ENCODE measurements at regions not wholly inside any gene's neighbourhood (a gene's known extent, or its start where the extent isn't known, plus 50 kb on each side); places are given as distances from the start of the nearest gene placed in this dataset.
A peak's percentile ranks its signal among the peaks of the same experiment; 100 is the strongest.
"Not testable (repeated sequence)": the region's sequence is repeated elsewhere in the genome, so short reads cannot be mapped to it uniquely, and the experiment has no call there.

GRCh38 chr12:112686373-112686772 lies 105.2 kb upstream of the RPH3A start:
- H3K4me3 ChIP-seq (ENCODE audit: low read length), result no peak overlapping the region
- no peaks in the 10 kb centered on the region for H3K36me3 ChIP-seq (ENCODE audit: control insufficient read depth, insufficient read depth, low read length)
- H3K23ac ChIP-seq (ENCODE audit: low read length), result no peak overlapping the region
- H2BK120ac ChIP-seq (ENCODE audit: low read depth, low read length), result no peak overlapping the region
- H3K4me2 ChIP-seq (ENCODE audit: low read length), result no peak overlapping the region
- no CpG with 5 or more reads among the region's 2 CpGs for WGBS (ENCODE audit: extremely low coverage, insufficient coverage, low lambda C conversion rate)
- H4K5ac ChIP-seq (ENCODE audit: low read length), result no peak overlapping the region
- H3K79me2 ChIP-seq (ENCODE audit: control insufficient read depth, insufficient read depth, low read length), result no peaks in the 10 kb centered on the region
- H3K4ac ChIP-seq (ENCODE audit: low read depth, low read length), result no peak overlapping the region
- no peak overlapping the region for H2BK5ac ChIP-seq (ENCODE audit: low read length)
- DNase-seq, result no peak
- H3K18ac ChIP-seq (ENCODE audit: low read length), result no peak overlapping the region
- H3K56ac ChIP-seq (ENCODE audit: low read length), result no peak overlapping the region
- H3K9ac ChIP-seq (ENCODE audit: low read length), result no peak overlapping the region
- H2AK5ac ChIP-seq (ENCODE audit: low read length), result no peak overlapping the region
- no peaks in the 10 kb centered on the region for H3K4me1 ChIP-seq (ENCODE audit: control insufficient read depth, low read depth, low read length)
- no peak overlapping the region for H2BK15ac ChIP-seq (replicated peaks; ENCODE audit: low read depth)
- H3K27ac ChIP-seq (ENCODE audit: low read depth, low read length), result no peak overlapping the region
- H3K79me1 ChIP-seq (ENCODE audit: low read length), result no peaks in the 10 kb centered on the region
- no peak overlapping the region for H4K8ac ChIP-seq (ENCODE audit: low read depth, low read length)
- H3K27me3 ChIP-seq (ENCODE audit: insufficient read depth, low read length, poor library complexity), result no peaks in the 10 kb centered on the region

- no peak overlapping the region for H2BK5ac ChIP-seq (ENCODE audit: low read length)
- no peak overlapping the region for H4K8ac ChIP-seq (ENCODE audit: low read depth, low read length)
- no peak overlapping the region for H3K23ac ChIP-seq (ENCODE audit: low read length)
- H3K56ac ChIP-seq (ENCODE audit: low read length), result no peak overlapping the region
- H3K27ac ChIP-seq (ENCODE audit: low read depth, low read length), result no peak overlapping the region
- H3K4me2 ChIP-seq (ENCODE audit: low read length), result no peak overlapping the region
- H3K79me1 ChIP-seq (ENCODE audit: low read length), result no peaks in the 10 kb centered on the region
- DNase-seq, result no peak
- no peak overlapping the region for H4K5ac ChIP-seq (ENCODE audit: low read length)
- no CpG with 5 or more reads among the region's 9 CpGs for WGBS (ENCODE audit: extremely low coverage, insufficient coverage, low lambda C conversion rate)
- no peak overlapping the region for H2BK120ac ChIP-seq (ENCODE audit: low read depth, low read length)
- H2BK15ac ChIP-seq (replicated peaks; ENCODE audit: low read depth), result no peak overlapping the region
- H3K4me3 ChIP-seq (ENCODE audit: low read length), result no peak overlapping the region
- H3K4ac ChIP-seq (ENCODE audit: low read depth, low read length), result no peak overlapping the region
- H3K79me2 ChIP-seq (ENCODE audit: control insufficient read depth, insufficient read depth, low read length), result no peaks in the 10 kb centered on the region
- no peak overlapping the region for H2AK5ac ChIP-seq (ENCODE audit: low read length)
- H3K4me1 ChIP-seq (ENCODE audit: control insufficient read depth, low read depth, low read length), result no peaks in the 10 kb centered on the region
- no peaks in the 10 kb centered on the region for H3K27me3 ChIP-seq (ENCODE audit: insufficient read depth, low read length, poor library complexity)
- no peak overlapping the region for H3K18ac ChIP-seq (ENCODE audit: low read length)
- no peak overlapping the region for H3K9ac ChIP-seq (ENCODE audit: low read length)
- H3K36me3 ChIP-seq (ENCODE audit: control insufficient read depth, insufficient read depth, low read length), result no peaks in the 10 kb centered on the region
Measured at GRCh38 chr12:112694065-112694464, 97.5 kb upstream of the RPH3A start.

DNA sequence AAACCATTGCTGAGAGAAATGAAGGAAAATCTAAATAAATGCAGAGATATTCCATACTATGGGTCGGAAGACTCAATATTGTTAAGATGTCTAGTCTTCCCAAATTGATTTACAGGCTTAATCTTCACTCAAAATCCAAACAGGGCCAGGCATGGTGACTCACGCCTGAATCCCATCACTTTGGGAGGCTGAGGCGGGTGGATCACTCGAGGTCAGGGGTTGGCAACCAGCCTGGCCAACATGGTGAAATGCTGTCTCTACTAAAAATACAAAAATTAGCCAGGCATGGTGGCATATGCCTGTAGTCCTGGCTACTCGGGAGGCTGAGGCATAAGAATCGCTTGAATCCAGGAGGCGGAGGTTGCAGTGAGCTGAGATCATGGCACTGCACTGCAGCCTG lies 94.1 kb upstream of the RPH3A start:
- WGBS (ENCODE audit: extremely low coverage, insufficient coverage, low lambda C conversion rate), result no CpG with 5 or more reads among the region's 7 CpGs
- DNase-seq, result not testable (repeated sequence)

GRCh38 chr12:112705037-112705632 lies 86.4 kb upstream of the RPH3A start:
- Histone ChIP-seq H4K8ac (ENCODE audit: low read depth, low read length) (no peak overlapping the region), H4K5ac (ENCODE audit: low read length) (no peak overlapping the region), H3K4me1 (ENCODE audit: control insufficient read depth, low read depth, low read length) (no peaks in the 10 kb centered on the region), H3K79me2 (ENCODE audit: control insufficient read depth, insufficient read depth, low read length) (no peaks in the 10 kb centered on the region), H3K18ac (ENCODE audit: low read length) (no peak overlapping the region), H3K79me1 (ENCODE audit: low read length) (no peaks in the 10 kb centered on the region), H2AK5ac (ENCODE audit: low read length) (no peak overlapping the region), H2BK5ac (ENCODE audit: low read length) (no peak overlapping the region), H2BK120ac (ENCODE audit: low read depth, low read length) (no peak overlapping the region), H3K56ac (ENCODE audit: low read length) (no peak overlapping the region), H3K9ac (ENCODE audit: low read length) (no peak overlapping the region), H3K23ac (ENCODE audit: low read length) (no peak overlapping the region), H3K27me3 (ENCODE audit: insufficient read depth, low read length, poor library complexity) (no peaks in the 10 kb centered on the region), H3K4me2 (ENCODE audit: low read length) (no peak overlapping the region), H3K36me3 (ENCODE audit: control insufficient read depth, insufficient read depth, low read length) (no peaks in the 10 kb centered on the region), H2BK15ac (replicated peaks; ENCODE audit: low read depth) (no peak overlapping the region), H3K27ac (ENCODE audit: low read depth, low read length) (no peak overlapping the region), H3K4ac (ENCODE audit: low read depth, low read length) (no peak overlapping the region), H3K4me3 (ENCODE audit: low read length) (no peak overlapping the region)
- peak; percentile 74 for DNase-seq

More for the DNA sequence above, 94.1 kb upstream of the RPH3A start:
- H2AK5ac ChIP-seq (ENCODE audit: low read length); H3K56ac ChIP-seq (ENCODE audit: low read length); H3K79me1 ChIP-seq (ENCODE audit: low read length); H2BK5ac ChIP-seq (ENCODE audit: low read length); H3K4ac ChIP-seq (ENCODE audit: low read depth, low read length); H3K18ac ChIP-seq (ENCODE audit: low read length); H3K23ac ChIP-seq (ENCODE audit: low read length); H3K4me2 ChIP-seq (ENCODE audit: low read length); H2BK120ac ChIP-seq (ENCODE audit: low read depth, low read length); H3K4me3 ChIP-seq (ENCODE audit: low read length); H3K9ac ChIP-seq (ENCODE audit: low read length); H3K27ac ChIP-seq (ENCODE audit: low read depth, low read length); H3K4me1 ChIP-seq (ENCODE audit: control insufficient read depth, low read depth, low read length); H3K79me2 ChIP-seq (ENCODE audit: control insufficient read depth, insufficient read depth, low read length); H2BK15ac ChIP-seq (replicated peaks; ENCODE audit: low read depth); H3K27me3 ChIP-seq (ENCODE audit: insufficient read depth, low read length, poor library complexity); H4K5ac ChIP-seq (ENCODE audit: low read length); H3K36me3 ChIP-seq (ENCODE audit: control insufficient read depth, insufficient read depth, low read length); H4K8ac ChIP-seq (ENCODE audit: low read depth, low read length): not testable (repeated sequence)

DNA sequence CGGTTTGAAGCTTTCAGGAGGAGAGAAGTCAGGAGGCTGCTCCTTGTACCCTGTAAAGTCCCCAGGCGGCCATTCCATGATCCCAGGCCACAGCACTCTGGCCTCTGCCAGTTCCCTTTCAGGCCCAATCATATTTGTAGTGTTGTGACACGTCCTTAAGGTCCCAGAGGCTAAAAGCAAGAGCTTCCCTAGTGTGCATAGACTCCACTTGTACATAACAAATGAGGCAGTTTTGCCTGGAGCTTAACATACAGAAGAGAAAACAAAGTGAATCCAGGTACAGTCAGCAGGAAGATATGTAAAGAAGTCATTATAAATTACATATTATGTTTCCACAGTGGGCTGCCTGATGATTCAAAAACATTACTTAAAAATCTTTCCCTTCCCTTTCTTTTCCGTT lies 81.1 kb upstream of the RPH3A start:
- H4K8ac ChIP-seq (ENCODE audit: low read depth, low read length), result no peak overlapping the region
- no peak overlapping the region for H3K4ac ChIP-seq (ENCODE audit: low read depth, low read length)
- WGBS (ENCODE audit: extremely low coverage, insufficient coverage, low lambda C conversion rate), result no CpG with 5 or more reads among the region's 4 CpGs
- H3K79me2 ChIP-seq (ENCODE audit: control insufficient read depth, insufficient read depth, low read length), result no peaks in the 10 kb centered on the region
- no peak overlapping the region for H3K4me3 ChIP-seq (ENCODE audit: low read length)
- H3K56ac ChIP-seq (ENCODE audit: low read length), result no peak overlapping the region
- H2BK5ac ChIP-seq (ENCODE audit: low read length), result no peak overlapping the region
- H3K79me1 ChIP-seq (ENCODE audit: low read length), result no peaks in the 10 kb centered on the region
- no peak overlapping the region for H3K18ac ChIP-seq (ENCODE audit: low read length)
- H2BK15ac ChIP-seq (replicated peaks; ENCODE audit: low read depth), result no peak overlapping the region
- H2BK120ac ChIP-seq (ENCODE audit: low read depth, low read length), result no peak overlapping the region
- no peaks in the 10 kb centered on the region for H3K4me1 ChIP-seq (ENCODE audit: control insufficient read depth, low read depth, low read length)
- no peak overlapping the region for H3K27ac ChIP-seq (ENCODE audit: low read depth, low read length)
- DNase-seq, result no peak
- no peak overlapping the region for H4K5ac ChIP-seq (ENCODE audit: low read length)
- H2AK5ac ChIP-seq (ENCODE audit: low read length), result no peak overlapping the region
- H3K4me2 ChIP-seq (ENCODE audit: low read length), result no peak overlapping the region
- H3K23ac ChIP-seq (ENCODE audit: low read length), result no peak overlapping the region
- H3K27me3 ChIP-seq (ENCODE audit: insufficient read depth, low read length, poor library complexity), result no peaks in the 10 kb centered on the region
- no peaks in the 10 kb centered on the region for H3K36me3 ChIP-seq (ENCODE audit: control insufficient read depth, insufficient read depth, low read length)
- no peak overlapping the region for H3K9ac ChIP-seq (ENCODE audit: low read length)

- H3K79me2 ChIP-seq (ENCODE audit: control insufficient read depth, insufficient read depth, low read length), result no peaks in the 10 kb centered on the region
- no peak overlapping the region for H4K5ac ChIP-seq (ENCODE audit: low read length)
- no CpG with 5 or more reads among the region's 3 CpGs for WGBS (ENCODE audit: extremely low coverage, insufficient coverage, low lambda C conversion rate)
- no peak overlapping the region for H3K56ac ChIP-seq (ENCODE audit: low read length)
- no peak overlapping the region for H2BK5ac ChIP-seq (ENCODE audit: low read length)
- no peak overlapping the region for H3K4me2 ChIP-seq (ENCODE audit: low read length)
- H3K36me3 ChIP-seq (ENCODE audit: control insufficient read depth, insufficient read depth, low read length), result no peaks in the 10 kb centered on the region
- DNase-seq, result no peak
- no peaks in the 10 kb centered on the region for H3K79me1 ChIP-seq (ENCODE audit: low read length)
- no peaks in the 10 kb centered on the region for H3K27me3 ChIP-seq (ENCODE audit: insufficient read depth, low read length, poor library complexity)
- no peak overlapping the region for H2AK5ac ChIP-seq (ENCODE audit: low read length)
- no peak overlapping the region for H3K23ac ChIP-seq (ENCODE audit: low read length)
- no peak overlapping the region for H2BK15ac ChIP-seq (replicated peaks; ENCODE audit: low read depth)
- no peak overlapping the region for H3K4me3 ChIP-seq (ENCODE audit: low read length)
- no peaks in the 10 kb centered on the region for H3K4me1 ChIP-seq (ENCODE audit: control insufficient read depth, low read depth, low read length)
- H3K27ac ChIP-seq (ENCODE audit: low read depth, low read length), result no peak overlapping the region
- H4K8ac ChIP-seq (ENCODE audit: low read depth, low read length), result no peak overlapping the region
- no peak overlapping the region for H3K9ac ChIP-seq (ENCODE audit: low read length)
- H3K4ac ChIP-seq (ENCODE audit: low read depth, low read length), result no peak overlapping the region
- no peak overlapping the region for H2BK120ac ChIP-seq (ENCODE audit: low read depth, low read length)
- no peak overlapping the region for H3K18ac ChIP-seq (ENCODE audit: low read length)
Measured at GRCh38 chr12:112711026-112711425, 80.5 kb upstream of the RPH3A start.
